ENCODE measurements at regions not wholly inside any gene's neighbourhood (a gene's known extent, or its start where the extent isn't known, plus 50 kb on each side); places are given as distances from the start of the nearest gene placed in this dataset.

DNA sequence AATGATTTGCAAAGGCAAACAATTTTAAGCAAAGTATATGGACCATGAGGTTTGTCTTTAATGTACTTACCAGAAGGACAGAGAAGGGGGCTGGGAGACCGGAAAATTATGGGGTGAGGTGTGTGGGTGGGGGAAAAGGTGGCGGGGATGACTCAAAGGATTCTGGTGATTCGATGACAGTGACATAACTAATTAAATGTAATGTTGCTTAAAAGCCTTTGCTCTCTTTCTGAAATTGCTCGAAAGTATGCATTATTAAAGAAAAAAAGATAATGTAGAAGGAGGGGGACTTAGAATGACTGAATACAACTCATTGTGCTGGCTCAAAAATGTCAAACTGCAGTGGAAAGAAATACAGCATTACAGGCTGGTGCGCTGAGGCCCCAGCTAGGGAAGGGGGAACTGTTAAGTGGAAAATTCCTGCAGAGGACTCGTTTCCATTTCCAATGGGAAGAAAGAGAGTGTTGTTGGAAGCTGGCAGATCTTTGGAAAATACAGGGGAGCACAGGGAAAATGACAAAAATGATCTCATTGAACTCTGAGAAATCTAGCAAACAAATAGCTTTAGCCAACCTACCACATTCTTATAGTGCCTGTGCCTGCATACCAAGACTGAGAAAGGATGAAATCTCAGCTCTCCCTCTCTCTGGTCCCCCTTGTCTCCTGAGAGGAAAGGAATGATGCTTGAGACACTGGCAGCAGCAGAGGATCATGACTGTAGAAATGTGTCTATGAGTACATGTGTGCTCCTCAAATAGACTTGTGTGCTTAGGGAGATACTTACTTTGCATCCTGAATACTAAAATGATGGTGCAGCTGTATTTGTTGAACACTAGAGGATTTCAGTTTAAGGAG, 632.4 kb downstream of the NYAP2 start:
- DNase-seq (peak; percentile 69 to 83 (median 83)), ATAC-seq (ENCODE audit: insufficient read depth, low FRiP score) (peak; percentile 16)
- H3K27ac ChIP-seq (ENCODE audit: low read depth in 1 of 2, low read length in 1 of 2), result no peak overlapping the region
- H3K9me3 ChIP-seq (ENCODE audit: control insufficient read depth in 4 of 4, insufficient read depth in 3 of 4, low read length in 3 of 4), result peaks cover 0 to 3% (median 0%) of the 10 kb centered on the region in 4 donors
- WGBS, 2 donors, result 12 to 15% methylated on average over 6 of the region's 6 CpGs
- no peaks in the 10 kb centered on the region for H3K27me3 ChIP-seq (ENCODE audit: control insufficient read depth in 3 of 3, insufficient read depth in 3 of 3, low read length in 2 of 3)
- peaks cover 0 to 12% (median 8%) of the 10 kb centered on the region in 5 donors for H3K4me1 ChIP-seq (ENCODE audit: control insufficient read depth in 5 of 5, insufficient read depth in 5 of 5, low read length in 5 of 5)
- no peak overlapping the region for H3K4me3 ChIP-seq
- no peaks in the 10 kb centered on the region for H3K36me3 ChIP-seq (ENCODE audit: control insufficient read depth in 4 of 4, insufficient read depth in 4 of 4, low read length in 4 of 4)
- H3K9ac ChIP-seq (ENCODE audit: insufficient read depth in 1 of 2, low read length in 2 of 2), result peak overlapping the region in 1 of 2 donors; percentile 84
- TF ChIP-seq, protein P1, sequence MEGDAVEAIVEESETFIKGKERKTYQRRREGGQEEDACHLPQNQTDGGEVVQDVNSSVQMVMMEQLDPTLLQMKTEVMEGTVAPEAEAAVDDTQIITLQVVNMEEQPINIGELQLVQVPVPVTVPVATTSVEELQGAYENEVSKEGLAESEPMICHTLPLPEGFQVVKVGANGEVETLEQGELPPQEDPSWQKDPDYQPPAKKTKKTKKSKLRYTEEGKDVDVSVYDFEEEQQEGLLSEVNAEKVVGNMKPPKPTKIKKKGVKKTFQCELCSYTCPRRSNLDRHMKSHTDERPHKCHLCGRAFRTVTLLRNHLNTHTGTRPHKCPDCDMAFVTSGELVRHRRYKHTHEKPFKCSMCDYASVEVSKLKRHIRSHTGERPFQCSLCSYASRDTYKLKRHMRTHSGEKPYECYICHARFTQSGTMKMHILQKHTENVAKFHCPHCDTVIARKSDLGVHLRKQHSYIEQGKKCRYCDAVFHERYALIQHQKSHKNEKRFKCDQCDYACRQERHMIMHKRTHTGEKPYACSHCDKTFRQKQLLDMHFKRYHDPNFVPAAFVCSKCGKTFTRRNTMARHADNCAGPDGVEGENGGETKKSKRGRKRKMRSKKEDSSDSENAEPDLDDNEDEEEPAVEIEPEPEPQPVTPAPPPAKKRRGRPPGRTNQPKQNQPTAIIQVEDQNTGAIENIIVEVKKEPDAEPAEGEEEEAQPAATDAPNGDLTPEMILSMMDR (IDR thresholded peaks at IDR 0.05; ENCODE audit: control extremely low read depth, extremely low read depth), result no peak

DNA sequence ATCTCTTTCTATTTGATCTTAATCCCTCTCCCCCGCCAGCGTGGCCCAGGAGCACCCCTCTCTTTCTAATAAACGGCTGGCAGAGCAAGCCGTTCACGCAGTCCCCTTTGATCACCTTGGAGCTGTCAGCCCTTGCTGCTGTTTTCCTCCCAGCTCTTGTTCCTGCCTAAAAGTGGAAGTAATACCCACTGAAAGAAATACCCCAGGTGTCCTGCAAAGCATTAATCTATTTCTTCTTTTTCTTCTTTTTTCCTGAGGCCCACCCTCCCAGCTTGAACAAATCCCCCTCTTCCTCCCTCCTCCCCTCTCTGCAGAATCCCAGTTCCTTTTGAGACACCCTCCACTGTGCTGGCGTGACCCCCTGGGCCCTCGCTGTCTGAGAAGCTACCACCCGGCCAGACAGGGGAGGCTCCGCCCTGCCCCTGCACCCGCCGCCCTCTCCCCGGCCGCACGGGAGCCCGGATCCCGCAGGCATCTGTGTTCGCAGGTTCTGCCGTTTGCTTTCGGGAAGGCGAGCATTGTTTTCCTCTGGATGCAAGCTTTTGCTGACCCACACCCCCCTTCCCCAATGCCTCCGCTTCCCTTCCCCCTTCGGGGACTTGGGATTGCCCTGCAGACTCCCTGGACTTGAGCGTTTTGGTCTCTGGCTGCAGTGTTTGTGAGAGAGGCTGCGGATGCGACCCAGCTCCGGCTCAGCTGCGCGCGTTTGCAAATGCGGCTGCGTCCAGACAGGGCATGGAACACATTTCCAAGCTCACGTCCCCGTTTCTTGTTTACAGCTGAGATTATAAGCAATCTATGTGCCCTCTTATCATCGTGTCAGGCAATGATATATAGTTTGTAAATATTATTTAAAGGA, 631.5 kb downstream of the NYAP2 start:
- Histone ChIP-seq H3K36me3 (ENCODE audit: control insufficient read depth in 4 of 4, insufficient read depth in 4 of 4, low read length in 4 of 4) (no peaks in the 10 kb centered on the region), H3K9ac (ENCODE audit: insufficient read depth in 1 of 2, low read length in 2 of 2) (peak overlapping the region in 1 of 2 donors; percentile 84), H3K27ac (ENCODE audit: low read depth in 1 of 2, low read length in 1 of 2) (peak overlapping the region; percentile 0 to 37), H3K27me3 (ENCODE audit: control insufficient read depth in 3 of 3, insufficient read depth in 3 of 3, low read length in 2 of 3) (no peaks in the 10 kb centered on the region), H3K4me1 (ENCODE audit: control insufficient read depth in 5 of 5, insufficient read depth in 5 of 5, low read length in 5 of 5) (peaks cover 0 to 12% (median 8%) of the 10 kb centered on the region in 5 donors), H3K4me3 (peak overlapping the region; percentile 39), H3K9me3 (ENCODE audit: control insufficient read depth in 4 of 4, insufficient read depth in 3 of 4, low read length in 3 of 4) (peaks cover 0 to 3% (median 0%) of the 10 kb centered on the region in 4 donors)
- 0 to 2% methylated on average over 34 of the region's 34 CpGs for WGBS, 2 donors
- ATAC-seq (ENCODE audit: insufficient read depth, low FRiP score) (peak; percentile 75), DNase-seq (peak; percentile 91 to 96 (median 95))
- TF ChIP-seq, protein P1 (IDR thresholded peaks at IDR 0.05; ENCODE audit: control extremely low read depth, extremely low read depth), result no peak

DNA sequence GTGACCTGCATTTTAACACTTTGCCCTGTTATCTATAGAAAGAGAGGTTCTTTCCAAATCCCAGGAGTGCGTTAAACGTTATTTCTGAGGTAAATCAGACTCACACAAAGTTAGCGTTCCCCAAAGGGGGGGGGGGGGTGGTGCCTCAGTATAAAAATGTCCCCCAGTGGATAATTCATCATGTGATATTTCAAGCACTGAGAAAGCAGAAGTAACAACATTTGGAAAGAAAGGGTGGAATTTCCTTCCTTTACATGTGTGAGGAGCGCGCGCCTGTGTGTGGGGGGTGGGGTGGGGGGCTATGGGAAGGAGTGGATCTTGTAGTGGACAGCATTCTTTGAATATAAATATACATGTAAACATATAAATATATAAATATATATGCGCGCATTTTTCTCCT, 630.9 kb downstream of the NYAP2 start:
- no peaks in the 10 kb centered on the region for H3K36me3 ChIP-seq (ENCODE audit: control insufficient read depth in 4 of 4, insufficient read depth in 4 of 4, low read length in 4 of 4)
- no peak overlapping the region for H3K27ac ChIP-seq (ENCODE audit: low read depth in 1 of 2, low read length in 1 of 2)
- H3K4me3 ChIP-seq, result no peak overlapping the region
- H3K27me3 ChIP-seq (ENCODE audit: control insufficient read depth in 3 of 3, insufficient read depth in 3 of 3, low read length in 2 of 3), result no peaks in the 10 kb centered on the region
- H3K4me1 ChIP-seq (ENCODE audit: control insufficient read depth in 5 of 5, insufficient read depth in 5 of 5, low read length in 5 of 5), result peaks cover 0 to 12% (median 8%) of the 10 kb centered on the region in 5 donors
- TF ChIP-seq, protein P1 (IDR thresholded peaks at IDR 0.05; ENCODE audit: control extremely low read depth, extremely low read depth), result no peak
- peaks cover 0 to 3% (median 0%) of the 10 kb centered on the region in 4 donors for H3K9me3 ChIP-seq (ENCODE audit: control insufficient read depth in 4 of 4, insufficient read depth in 3 of 4, low read length in 3 of 4)
- DNase-seq, result peak in 1 of 3 donors; percentile 13
- WGBS, 2 donors, result 5 to 25% methylated on average over 8 of the region's 8 CpGs
- no peak for ATAC-seq (ENCODE audit: insufficient read depth, low FRiP score)
- H3K9ac ChIP-seq (ENCODE audit: insufficient read depth in 1 of 2, low read length in 2 of 2), result peak overlapping the region in 1 of 2 donors; percentile 84

Measured in lung (tissue), 11 donors.